NCI-H1436 treated with DMSO at 0.1 percent for 48 hours (cell line): ENCODE measurements at regions not wholly inside any gene's neighbourhood (a gene's known extent, or its start where the extent isn't known, plus 50 kb on each side); places are given as distances from the start of the nearest gene placed in this dataset.
"Not testable (repeated sequence)": the region's sequence is repeated elsewhere in the genome, so short reads cannot be mapped to it uniquely, and the experiment has no call there.

Experiments
- DNase-seq: peaks from one replicate; lab custom pipeline; 2025; lab: John Stamatoyannopoulos, UW

DNA sequence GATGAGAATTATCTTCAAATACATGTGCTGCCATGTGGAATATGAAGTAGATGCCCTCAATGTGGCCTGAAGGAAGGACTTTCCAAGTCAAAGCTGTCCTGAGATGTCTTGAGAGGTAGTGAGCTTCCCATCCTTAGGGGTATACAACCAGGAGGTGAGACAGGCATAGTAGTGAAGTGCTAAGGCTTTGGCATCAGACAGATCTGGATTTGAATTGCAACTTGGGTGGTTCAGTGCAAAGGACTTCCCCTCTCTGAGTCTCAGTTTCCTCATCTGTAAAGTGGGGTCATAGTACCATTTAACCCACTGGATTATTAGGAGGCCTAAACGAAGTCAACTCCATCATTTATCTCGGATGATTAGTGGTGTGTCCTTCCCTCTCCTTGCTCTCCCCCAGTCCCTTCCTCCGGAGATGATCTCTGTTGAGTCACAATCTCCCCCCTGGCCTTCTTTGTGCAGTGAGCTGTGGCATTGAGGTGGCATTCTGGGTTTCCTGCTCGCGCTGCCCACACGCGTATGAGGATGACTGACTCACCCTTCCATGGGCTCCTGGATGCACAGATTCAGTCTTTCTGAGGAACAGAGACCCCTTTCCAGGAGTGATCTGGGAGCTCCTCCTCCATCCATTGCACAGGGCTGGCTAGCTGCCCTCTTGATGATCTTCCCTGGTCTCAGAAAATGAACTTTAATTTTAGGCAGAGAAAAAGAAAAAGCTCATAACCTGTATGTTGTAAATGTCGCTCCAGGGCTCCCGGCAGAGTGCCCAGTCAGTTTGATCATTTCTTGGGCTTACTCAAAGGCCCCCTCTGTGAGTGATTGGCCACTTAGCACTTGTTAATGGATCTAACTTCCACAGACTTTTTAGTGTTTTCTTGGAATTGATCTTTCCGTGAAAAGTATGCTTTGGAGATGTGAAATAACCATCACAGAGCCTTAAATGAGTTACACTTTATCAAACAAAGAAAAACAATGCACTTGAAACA is 354.6 kb downstream of the PTPRU start:
- no peak for DNase-seq

- DNase-seq = not testable (repeated sequence)
These were observed 353.4 kb downstream of the PTPRU start for GRCh38 chr1:29589716-29590115.

DNA sequence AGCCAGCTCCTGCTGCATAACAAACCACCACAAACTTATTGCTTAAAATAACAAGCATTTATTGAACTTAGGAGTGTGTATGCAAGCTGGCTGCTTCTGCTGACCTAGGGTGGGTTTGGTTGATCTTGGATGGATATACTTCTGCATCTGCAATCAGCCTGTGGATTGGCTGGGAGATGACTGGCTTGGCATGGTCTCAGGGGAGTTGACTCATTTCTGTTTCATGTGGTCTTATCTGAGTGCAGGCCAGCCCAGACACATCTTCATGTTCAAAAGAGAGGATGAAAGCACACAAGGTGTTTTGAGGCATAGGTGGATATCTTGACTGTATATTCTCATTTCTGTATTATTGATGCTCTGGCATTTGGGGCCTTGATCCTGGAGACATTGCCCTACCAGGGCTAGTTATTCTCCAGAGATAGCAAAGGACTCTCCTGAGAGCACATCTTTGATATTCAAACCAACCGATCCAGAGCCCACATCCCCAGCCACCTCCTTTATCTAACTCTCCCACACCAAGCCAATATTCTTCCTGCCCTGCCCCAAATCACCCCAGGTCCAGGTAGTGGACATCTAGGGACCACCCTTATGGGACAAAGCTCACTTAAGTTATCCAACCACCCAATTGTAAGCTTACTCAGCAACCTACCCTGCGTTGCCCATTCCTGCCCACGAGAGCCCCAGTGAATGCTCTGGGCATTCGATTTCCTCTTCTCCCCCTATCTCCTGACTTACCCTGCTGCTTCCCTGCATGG is 350.8 kb downstream of the PTPRU start:
- no peak for DNase-seq

DNA sequence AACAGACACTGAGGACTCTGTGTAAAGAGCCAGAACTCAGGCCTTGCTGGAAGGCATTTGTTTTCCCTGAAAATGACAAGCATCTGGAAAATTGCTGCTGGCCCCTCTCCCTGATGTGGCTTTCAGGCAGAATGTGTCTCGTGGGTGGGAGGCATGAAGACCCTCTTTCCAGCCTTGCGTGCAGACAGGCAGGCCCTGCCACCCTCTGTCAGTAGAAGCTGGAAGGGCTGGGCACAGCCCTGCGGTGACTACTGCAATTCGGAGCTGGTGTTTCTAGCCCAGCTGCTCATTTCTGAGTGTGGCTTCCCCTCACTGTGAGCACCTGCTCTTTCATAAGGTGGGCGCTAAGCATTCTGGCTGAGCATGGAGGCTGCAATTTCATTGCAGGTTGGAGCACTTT is 349.9 kb downstream of the PTPRU start:
- no peak for DNase-seq

DNA sequence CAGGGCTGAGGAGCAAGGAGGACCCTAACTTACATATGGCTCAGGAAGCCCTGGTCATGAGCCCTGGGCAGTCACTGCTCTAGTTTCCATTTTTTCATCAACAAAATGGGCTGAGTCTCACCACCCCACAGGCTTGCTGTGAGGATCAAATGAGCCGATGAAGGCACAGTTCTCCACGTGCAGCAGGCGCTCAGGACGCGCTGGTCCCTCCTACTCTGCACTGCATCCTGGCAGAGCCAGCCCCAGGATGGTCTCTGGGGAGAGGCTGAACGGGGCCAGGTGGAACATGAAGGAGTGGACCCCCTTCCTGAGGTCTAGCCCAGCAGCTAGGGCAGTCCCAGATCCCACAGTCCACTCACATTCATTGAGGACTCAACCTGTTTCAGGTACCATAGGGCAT is 349.3 kb downstream of the PTPRU start:
- DNase-seq = no peak

GRCh38 chr1:29585201-29585600 is 348.9 kb downstream of the PTPRU start:
- no peak for DNase-seq

DNA sequence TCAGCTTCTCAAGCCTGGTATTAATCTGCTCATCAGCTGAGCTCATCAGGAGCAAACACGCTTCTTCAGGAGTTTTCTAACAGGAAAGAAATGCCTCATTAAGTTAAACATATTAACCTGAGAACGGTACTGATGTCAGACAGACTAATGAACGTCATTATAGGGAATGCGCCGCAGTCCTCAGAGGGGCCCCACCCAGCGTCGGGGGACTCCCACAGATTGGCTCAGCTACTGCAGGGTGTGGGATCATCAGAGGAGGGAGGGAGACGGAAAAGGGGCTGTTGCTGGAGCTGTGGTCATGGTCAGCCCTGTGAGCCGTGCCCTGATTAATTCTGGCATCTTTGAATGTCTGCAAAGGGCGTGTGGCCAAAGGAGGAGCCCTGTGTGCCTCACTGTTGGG is 348.5 kb downstream of the PTPRU start:
- DNase-seq = no peak

GRCh38 chr1:29584362-29584761 is 348.0 kb downstream of the PTPRU start:
- no peak for DNase-seq

DNA sequence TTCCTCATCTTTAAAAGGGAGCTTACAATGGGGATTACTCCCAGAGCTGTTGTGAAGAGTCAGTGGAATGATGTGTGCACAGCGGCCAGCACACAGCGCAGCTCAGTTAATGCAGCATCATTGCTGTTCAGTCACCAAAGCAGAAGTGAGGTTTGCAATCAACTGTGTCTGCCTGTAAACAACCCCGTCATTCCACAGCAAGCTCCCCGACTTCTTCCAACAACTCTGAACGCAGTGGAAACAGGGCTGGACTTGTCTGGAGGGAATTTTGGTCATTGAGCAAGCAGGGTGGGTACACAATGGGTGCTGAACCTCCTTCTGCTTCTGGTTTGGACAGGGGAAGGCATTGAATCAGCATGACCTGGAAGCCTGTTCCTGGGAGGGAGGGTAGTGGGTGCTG is 347.4 kb downstream of the PTPRU start:
- DNase-seq = no peak

DNA sequence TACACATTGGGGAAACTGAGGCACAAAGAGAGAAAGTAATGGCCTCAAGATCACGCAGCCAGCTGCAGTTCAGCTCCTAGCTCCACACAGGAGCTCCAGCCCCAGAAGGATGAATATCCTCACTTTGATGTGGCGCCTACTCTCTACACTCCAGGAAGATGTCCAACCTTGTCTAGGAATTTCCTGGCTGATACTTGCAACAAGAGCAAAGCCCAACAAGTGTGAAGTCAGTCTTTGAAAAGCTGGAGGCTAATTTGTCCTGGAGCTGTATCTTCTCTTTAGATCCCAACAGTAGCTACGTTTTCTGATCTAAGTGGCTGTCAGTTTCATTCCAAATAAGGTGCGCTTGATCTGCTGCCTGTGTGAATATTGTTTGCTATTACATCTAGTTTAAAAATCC is 344.9 kb downstream of the PTPRU start:
- no peak for DNase-seq

DNA sequence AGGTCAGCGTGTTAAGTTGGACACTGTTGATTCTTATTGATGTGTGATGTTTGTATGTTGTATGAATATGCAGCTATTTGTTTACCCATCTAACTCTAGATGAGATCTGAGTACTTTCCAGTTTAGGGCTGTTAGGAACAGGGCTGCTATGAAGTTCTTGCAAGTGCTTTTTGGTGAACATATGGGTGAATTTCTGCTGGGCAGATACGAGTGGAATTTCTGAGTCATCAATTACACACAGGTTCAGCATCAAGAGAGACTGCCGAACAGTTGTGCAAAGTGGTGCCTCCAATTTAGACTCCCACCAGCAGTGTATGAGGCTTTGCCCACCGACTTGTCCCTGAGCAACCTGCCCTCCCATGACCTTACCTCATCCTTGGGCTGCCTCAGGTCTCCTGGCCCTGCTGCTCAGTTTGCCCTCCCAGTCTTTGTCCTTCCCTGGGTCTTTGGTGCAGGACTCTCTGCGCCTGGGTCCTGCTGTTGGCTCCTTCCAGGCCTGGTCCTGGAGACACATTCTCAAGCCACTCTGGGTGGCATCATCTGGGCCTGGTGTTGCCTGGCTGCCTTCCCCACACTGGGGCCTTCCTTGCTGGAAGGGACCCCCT is 343.6 kb downstream of the PTPRU start:
- DNase-seq = no peak

DNA sequence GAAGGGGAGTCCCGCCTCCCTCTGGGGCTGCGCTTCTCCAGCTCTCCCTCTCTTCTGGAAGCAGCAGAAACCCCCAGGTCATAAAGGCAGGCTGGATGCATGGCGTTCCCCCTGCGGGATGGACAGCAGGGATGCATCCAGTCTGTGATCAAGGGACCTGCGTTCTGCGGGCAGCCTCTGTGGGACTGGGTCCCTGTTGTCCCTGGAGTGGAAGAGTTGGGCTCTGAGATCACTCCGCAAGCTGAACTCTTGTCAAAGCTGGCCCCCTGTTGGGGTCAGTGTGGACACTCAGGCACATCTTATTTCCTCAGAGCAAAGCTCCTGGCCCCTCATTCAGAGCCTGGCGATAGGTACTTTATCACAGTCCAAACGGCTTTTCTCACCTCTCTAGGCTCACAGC is 341.2 kb downstream of the PTPRU start:
- DNase-seq = no peak

DNA sequence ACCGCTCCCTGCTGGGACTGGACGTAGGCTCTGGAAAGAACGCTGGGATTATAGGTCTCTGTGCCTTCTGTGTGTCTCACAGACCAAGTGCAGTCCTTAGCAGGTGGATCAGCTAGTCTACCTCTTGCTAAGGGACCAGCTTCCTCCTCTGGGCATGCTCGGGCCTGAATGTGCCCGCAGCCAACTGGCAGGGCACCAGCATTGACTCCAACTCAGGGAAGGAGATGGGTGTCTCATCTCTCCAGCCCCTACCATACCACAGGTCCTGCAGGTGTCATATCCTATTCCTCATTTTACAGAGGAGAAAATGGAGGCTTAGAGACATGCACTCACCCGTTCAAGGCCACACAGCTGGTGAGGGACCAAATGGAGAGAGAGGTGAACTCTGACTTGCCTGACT is 340.2 kb downstream of the PTPRU start:
- DNase-seq = no peak

DNA sequence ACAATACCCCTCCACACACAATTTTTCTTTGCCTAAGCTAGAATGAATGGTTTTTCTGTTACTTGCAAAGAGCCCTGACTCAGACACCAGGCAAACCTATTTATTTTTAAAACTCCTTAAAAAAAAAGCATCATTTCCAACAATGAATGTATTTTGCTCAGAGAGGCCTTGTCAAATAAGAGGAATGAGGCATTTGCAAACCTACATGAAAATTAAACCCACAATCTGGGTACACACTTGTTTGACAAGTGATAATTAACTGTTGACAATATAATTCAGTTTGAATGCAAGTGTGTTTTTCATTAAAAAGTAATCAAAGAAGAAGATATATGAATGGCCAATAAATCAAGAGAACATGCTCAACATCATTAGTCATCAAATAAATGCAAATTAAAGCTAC is 339.5 kb downstream of the PTPRU start:
- DNase-seq = no peak

DNA sequence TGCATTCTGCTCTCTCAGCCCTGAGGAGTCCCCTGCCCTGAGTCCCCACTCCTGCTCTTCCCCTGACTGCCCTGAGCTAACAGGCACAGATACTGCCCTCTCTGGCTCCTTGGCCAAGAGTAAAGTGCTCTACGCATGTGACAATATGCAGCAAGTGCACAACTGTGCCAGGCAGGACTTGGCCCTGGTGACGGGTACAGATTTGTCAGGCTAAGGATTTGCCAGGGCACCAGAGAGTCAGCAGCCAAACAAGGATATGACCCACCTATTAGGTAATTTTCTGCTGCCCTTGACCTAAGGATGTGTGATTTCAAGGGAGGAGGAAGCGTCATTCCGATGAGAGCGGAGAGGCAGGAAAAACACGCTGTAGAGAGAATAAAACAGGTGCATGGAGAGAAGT is 339.0 kb downstream of the PTPRU start:
- no peak for DNase-seq

DNA sequence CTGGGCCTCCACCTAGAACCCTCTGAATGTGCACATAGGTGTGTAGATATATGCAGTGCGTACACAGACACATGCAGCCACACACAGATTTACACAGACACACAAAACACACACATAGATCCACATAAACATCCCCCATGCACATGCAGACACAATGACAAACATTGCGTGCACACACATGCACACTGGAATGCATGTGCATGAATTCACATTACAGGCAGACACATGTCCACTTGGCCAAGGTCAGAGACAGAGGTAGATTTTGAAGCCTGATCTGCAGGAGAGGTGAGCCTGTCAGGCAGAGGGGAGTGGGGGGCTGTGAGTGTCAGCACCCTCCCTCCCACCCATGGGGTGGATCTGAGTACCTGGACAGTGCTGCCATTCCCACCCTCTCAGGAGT is 338.5 kb downstream of the PTPRU start:
- no peak for DNase-seq

DNA sequence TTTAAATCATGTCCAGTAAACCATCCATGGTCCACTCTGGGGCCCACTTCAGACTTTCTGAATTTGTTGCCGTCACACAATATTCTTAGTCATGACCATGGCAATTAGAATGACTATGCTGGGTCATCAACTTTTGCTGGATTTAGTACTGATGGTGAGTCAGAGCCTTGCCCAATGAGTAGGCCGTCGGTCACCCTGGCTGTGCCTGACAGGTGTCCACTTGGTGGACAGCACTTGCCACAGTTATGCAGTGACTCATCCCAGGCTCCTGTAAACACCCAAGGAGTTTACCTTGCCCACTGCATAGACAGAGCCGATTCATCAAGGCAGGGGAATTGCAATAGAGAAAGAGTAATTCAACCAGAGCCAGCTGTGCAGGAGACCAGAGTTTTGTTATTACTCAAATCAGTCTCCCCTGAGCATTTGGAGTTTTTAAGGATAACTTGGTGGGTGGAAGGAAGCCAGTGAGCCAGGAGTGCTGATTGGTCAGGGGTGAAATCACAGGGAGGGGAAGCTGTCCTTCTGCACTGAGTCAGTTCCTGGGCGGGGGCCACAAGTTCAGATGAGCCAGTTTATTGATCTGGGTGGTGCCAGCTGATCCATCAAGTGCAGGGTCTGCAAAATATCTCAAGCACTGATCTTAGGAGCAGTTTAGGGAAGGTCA is 333.8 kb downstream of the PTPRU start:
- DNase-seq = no peak

GRCh38 chr1:29567257-29567656 is 330.9 kb downstream of the PTPRU start:
- no peak for DNase-seq

DNA sequence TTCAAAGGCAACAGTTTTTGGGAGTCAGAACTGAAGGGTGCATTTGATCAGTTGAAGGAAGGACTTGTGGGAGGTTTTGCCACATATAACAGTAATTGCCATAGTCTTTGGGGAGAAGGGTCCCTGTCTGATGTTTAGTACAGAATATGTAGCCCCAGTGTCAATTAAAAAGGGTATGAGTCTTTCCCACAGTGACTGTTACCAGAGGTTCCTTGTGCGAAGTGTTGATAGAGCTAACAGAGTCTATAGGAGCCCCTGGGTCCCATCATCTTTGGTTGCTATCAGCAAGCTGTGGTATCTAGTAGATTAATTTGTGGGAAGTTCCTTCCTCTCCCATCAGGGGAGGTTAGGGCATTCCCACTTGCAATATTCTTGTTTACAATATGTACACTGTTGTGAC is 329.2 kb downstream of the PTPRU start:
- DNase-seq = no peak

- DNase-seq = no peak
These were observed 327.2 kb downstream of the PTPRU start for GRCh38 chr1:29563571-29563970.

- no peak for DNase-seq
These were observed 326.8 kb downstream of the PTPRU start for GRCh38 chr1:29563092-29563491.

- DNase-seq = no peak
These were observed 322.7 kb downstream of the PTPRU start for GRCh38 chr1:29559056-29559455.
